ENCODE measurements at regions not wholly inside any gene's neighbourhood (a gene's known extent, or its start where the extent isn't known, plus 50 kb on each side); places are given as distances from the start of the nearest gene placed in this dataset.

- Histone ChIP-seq H3K9me1 (replicated peaks; ENCODE audit: control insufficient read depth, extremely low read depth, insufficient read depth, low read length) (no peaks in the 10 kb centered on the region), H3K4me1 (ENCODE audit: control insufficient read depth, extremely low read depth, insufficient read depth, low read length) (no peaks in the 10 kb centered on the region), H3K4me2 (ENCODE audit: insufficient read depth, low read length) (no peak overlapping the region), H3K36me3 (ENCODE audit: control insufficient read depth in 2 of 2, extremely low read depth in 1 of 2, insufficient read depth in 2 of 2, low read length in 2 of 2) (no peaks in the 10 kb centered on the region), H3K27ac (ENCODE audit: insufficient read depth, low read depth, low read length) (no peak overlapping the region), H3K9ac (replicated peaks; ENCODE audit: extremely low read depth, insufficient read depth, low read length) (no peak overlapping the region), H4K20me1 (replicated peaks; ENCODE audit: control insufficient read depth, extremely low read depth, insufficient read depth, low read length) (no peaks in the 10 kb centered on the region), H2AFZ (ENCODE audit: low read depth, low read length) (no peak overlapping the region), H3K4me3 (replicated peaks in 1 of 3; ENCODE audit: insufficient read depth in 1 of 3, low read depth in 1 of 3, low read length in 3 of 3) (no peak overlapping the region), H3K9me3 (replicated peaks; ENCODE audit: control insufficient read depth, insufficient read depth, low read length) (no peaks in the 10 kb centered on the region), H3K79me2 (ENCODE audit: control insufficient read depth, insufficient read depth, low read length) (no peaks in the 10 kb centered on the region), H3K27me3 (ENCODE audit: control insufficient read depth in 2 of 2, insufficient read depth in 2 of 2, low read length in 2 of 2) (peaks cover 7 to 10% of the 10 kb centered on the region in 2 experiments)
- no peak for FAIRE-seq
- ChIA-PET CTCF (no interaction called here), POLR2A (no interaction called here)
- TF ChIP-seq CTCF (IDR thresholded peaks at IDR 0.05; ENCODE audit: extremely low read depth in 1 of 2, insufficient read depth in 1 of 2, low read depth in 1 of 2, low read length in 2 of 2) (no peak), POLR2A (IDR thresholded peaks at IDR 0.05; ENCODE audit: low read depth, low read length) (no peak), MAX (IDR thresholded peaks at IDR 0.05; ENCODE audit: insufficient read depth, insufficient read length) (no peak), EZH2 (IDR thresholded peaks at IDR 0.05; ENCODE audit: borderline replicate concordance, low read depth, low read length, severe bottlenecking) (no peak), MYC (IDR thresholded peaks at IDR 0.05; ENCODE audit: low read depth, low read length) (no peak), GATA2 (IDR thresholded peaks at IDR 0.05; ENCODE audit: insufficient read depth, insufficient read length, low read depth, low read length) (no peak), POLR2AphosphoS5 (IDR thresholded peaks at IDR 0.05; ENCODE audit: insufficient read depth, low read depth, low read length) (no peak), JUN (IDR thresholded peaks at IDR 0.05; ENCODE audit: borderline replicate concordance, insufficient read depth, insufficient read length, low read depth) (no peak), FOS (IDR thresholded peaks at IDR 0.05; ENCODE audit: borderline replicate concordance, insufficient read depth, low read length) (no peak)
- intact Hi-C loops (cut with micrococcal nuclease) (no loop called here), dilution Hi-C loops (cut with MboI; ENCODE audit: extremely low pct_ligation_motif_present, low sequenced_read_pairs) (no loop called here)
- no TSS peak for BruUV-seq (replicated peaks)
- DNase-seq (ENCODE audit: low read depth, low spot score), result no peak
Measured at GRCh38 chr18:7390731-7391492, 160.0 kb downstream of the LRRC30 start.

Measured in endothelial cell of umbilical vein (primary cell).